Putamen (tissue), 1 donor: ENCODE measurements at regions not wholly inside any gene's neighbourhood (a gene's known extent, or its start where the extent isn't known, plus 50 kb on each side); places are given as distances from the start of the nearest gene placed in this dataset.
"Not testable (repeated sequence)": the region's sequence is repeated elsewhere in the genome, so short reads cannot be mapped to it uniquely, and the experiment has no call there.

ENCODE experiments used
- DNase-seq: peaks from one replicate; pipeline ENCODE4 v3.0.0-alpha.2; 2016; ENCODE audit warnings: low spot score

GRCh38 chr1:146281522-146281921, 52.7 kb upstream of the NOTCH2NLA start:
- DNase-seq: not testable (repeated sequence)

GRCh38 chr1:146278758-146279157, 49.9 kb upstream of the NOTCH2NLA start:
- not testable (repeated sequence) for DNase-seq
